GM18867 (cell line): ENCODE measurements at regions not wholly inside any gene's neighbourhood (a gene's known extent, or its start where the extent isn't known, plus 50 kb on each side); places are given as distances from the start of the nearest gene placed in this dataset.
"Not testable (repeated sequence)": the region's sequence is repeated elsewhere in the genome, so short reads cannot be mapped to it uniquely, and the experiment has no call there.

Source experiments
- ATAC-seq: cut with Tn5 transposase; IDR thresholded peaks from one replicate; pipeline ENCODE4 v1.9.1; 2021; ENCODE audit warnings: mild to moderate bottlenecking, moderate library complexity; ENCODE audit not compliant: unreplicated experiment

DNA sequence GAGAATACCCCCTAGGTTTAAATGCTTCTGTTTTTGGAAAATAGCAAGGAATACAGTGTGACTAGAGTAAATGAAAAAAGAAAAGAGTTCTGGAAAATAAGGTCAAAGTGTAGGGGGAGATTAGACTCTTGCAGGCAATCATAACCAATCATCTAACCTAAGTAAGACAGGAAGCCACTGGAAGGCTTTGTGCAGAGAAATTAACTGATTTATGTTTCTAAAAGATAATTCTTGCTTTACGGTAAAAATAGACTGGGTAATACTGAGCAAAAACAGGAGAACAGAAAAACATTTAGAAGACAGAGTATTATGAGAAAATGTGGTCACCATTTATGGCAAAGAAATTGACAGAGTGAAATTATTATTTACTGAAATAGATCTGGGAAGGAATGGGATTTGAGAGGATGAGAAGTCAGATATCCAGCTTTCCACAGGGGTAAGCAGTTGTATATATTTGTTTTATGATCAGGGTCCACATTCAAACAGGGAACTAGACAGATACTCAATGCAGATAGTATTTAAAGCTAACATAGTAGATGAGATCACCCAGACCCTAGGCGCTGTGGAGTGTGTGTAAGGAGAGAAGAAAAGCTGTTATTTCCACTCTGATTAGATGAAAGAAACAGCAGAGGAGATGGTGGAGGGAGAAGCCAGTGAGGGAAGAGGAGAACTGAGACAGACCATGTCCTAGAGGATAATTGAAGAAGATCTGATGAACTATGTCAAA is 1225.3 kb downstream of the CDH11 start:
- no peak for ATAC-seq

GRCh38 chr16:63890723-63891122 is 1231.1 kb downstream of the CDH11 start:
- ATAC-seq, result no peak

- ATAC-seq, result no peak
Observed at GRCh38 chr16:63890081-63890480, 1231.8 kb downstream of the CDH11 start.

DNA sequence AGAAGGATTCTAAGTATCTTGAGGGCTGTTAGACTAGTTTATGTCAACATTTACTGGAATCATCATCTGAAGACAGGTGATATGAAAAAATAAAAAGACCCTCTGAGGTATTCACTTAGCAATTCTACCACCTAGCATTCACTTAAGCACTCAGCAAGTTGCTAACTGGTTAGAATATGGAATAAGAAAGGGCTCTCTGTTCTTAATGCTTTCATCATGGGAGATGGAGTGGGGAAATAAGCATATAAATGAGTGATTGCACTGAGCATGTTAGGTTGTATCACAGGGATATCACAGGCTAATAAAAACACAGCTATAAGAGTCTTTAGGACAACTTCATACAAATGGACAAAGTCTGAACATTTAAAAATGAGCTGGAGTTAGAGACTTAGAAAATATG is 1238.8 kb downstream of the CDH11 start:
- ATAC-seq, result no peak

- no peak for ATAC-seq
Observed at GRCh38 chr16:63882576-63882975, 1239.3 kb downstream of the CDH11 start.

DNA sequence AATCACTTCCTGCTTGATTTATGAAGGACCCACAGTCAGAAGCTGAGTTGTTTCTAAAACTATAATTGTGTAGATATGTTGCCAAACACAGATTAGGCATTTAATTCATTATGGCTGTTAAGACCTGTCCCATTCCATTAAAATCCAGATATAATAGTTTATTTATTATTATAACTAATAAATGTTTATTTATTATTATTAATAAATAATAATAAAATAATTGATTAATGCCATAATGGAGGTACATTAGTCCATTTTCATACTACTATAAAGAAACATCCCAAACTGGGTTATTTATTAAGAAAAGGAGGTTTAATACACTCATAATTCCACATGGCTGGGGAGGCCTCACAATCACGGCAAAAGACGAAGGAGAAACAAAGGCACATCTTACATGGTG is 1240.9 kb downstream of the CDH11 start:
- no peak for ATAC-seq

DNA sequence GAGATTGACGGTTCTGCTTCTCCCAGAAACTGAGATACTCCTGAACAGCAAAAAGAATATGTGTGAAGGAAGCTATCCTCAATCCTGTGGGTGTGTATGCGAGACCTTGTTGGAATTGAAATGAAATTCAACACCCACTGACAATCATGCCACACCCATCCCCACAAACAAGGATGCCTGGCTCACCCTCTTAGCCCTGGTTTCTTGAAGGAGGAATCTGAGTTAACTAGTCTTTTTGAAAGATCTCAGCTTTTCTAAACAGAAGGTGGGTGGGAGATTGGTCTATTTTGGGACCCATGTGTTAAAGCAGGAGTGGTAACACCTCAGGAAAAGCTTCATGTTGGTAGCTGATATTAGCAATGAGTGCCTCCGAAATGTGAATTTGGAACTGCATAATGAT is 1244.5 kb downstream of the CDH11 start:
- no peak for ATAC-seq

GRCh38 chr16:63876103-63876502 is 1245.8 kb downstream of the CDH11 start:
- no peak for ATAC-seq

GRCh38 chr16:63860700-63861099 is 1261.2 kb downstream of the CDH11 start:
- ATAC-seq, result not testable (repeated sequence)

DNA sequence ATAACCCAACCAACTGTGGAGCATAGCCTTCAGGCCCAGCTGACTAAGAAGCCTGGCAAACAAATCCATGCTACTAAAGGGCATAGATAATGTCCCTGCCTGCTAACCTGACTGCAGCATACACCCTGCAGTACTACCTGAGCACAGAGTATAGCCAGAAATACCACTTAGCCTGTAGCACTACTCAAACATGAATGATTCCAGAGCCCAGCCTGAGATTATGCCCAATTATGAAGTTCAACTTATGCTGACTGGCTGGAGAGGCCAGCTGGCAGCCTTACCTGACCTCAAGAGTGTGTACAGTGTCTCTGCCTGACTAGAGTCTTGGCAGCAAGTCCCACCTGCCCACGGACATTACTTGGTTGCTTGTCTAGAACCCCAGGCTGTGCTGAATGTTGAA is 1265.3 kb downstream of the CDH11 start:
- no peak for ATAC-seq

DNA sequence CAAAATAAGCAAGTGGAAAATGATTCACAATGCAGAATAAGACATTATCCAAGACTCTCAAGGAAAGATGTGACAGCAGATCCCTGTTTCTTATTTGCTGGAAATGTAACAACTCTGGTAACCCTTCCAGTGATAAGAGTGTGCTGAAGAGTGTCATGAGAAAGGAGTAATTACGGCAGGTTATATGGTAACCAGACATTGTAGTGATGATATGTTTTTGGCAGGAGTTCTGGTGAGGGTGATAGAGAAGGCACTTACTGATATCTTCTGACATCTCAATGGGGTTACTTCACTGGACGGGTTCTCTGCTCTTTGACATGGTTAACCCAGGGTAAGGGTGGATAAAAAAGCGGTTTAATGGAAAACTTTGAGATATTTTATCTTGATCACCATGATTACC is 1270.9 kb downstream of the CDH11 start:
- ATAC-seq, result no peak

DNA sequence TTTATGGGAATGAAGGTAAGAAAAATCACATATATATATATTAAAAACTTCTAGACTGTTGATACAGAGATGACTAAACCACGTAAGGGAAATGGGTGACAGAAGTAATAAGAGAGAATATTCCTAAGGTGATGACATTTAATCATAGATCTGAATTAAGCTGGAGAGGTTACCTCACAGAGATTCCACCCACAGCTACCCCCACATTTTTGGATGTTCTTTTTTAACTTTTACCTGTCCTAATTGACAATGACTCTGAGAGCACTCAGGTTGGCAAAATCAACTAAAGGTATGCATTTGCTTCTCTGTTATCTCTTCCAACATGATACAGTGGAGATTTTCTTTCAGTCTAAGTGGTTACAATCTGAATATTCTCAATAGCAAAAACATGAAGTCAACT is 1280.6 kb downstream of the CDH11 start:
- ATAC-seq, result no peak

DNA sequence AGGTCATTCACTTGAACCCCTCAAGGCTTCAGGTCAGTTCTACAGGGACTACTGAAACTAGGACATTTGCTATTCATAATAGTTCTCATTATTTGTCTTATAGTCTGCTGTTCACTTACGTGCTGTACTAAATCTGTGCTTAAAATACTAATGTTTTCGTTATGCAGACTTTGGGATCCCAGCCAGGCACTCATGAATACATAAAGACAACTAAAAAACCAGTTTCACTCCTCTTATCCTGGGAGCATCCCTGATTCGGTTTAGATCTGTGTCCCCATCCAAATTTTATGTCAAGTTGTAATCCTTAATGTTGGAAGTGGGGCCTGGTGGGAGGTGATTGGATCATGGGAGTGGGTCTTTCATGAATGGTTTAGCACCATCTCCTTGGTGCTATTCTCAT is 1291.8 kb downstream of the CDH11 start:
- no peak for ATAC-seq

GRCh38 chr16:63822818-63823217 is 1299.0 kb downstream of the CDH11 start:
- ATAC-seq, result no peak

DNA sequence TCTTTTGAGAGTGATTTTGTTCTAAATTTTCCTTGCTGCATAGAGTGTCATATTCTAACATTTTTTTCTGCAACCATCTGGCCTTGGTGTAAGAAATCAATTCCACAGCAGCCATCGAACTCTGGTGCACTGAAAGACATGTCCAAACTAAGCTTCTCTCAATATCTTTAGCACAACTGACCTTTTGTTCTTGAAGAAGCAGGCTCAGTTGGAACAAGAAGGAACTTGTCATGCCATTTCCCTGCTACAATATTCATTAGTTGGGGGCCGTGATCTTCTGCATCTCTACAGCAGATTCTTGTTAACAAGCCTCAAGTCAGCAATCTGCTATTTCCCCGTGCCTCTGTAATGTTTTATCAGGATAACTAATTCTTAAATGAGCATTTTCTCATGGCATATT is 1305.6 kb downstream of the CDH11 start:
- ATAC-seq, result no peak

DNA sequence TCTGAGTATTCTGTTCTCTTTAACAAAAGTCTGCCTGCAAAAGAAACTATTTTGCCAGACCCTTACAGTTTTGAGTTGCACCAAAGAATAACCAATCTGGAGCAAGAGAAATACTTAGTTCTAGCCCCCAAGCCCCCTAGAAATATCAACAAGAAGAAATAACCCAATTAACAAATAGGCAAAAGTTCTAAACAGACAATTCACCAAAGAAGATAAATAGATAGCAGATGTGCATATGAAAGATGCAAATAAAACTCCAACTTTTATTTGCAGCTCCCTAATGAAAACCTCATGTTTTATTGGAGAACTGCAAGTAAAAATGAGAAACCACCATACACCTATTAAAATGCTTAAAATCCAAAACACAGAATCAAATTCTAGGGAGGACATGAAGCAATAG is 1308.0 kb downstream of the CDH11 start:
- ATAC-seq, result no peak

DNA sequence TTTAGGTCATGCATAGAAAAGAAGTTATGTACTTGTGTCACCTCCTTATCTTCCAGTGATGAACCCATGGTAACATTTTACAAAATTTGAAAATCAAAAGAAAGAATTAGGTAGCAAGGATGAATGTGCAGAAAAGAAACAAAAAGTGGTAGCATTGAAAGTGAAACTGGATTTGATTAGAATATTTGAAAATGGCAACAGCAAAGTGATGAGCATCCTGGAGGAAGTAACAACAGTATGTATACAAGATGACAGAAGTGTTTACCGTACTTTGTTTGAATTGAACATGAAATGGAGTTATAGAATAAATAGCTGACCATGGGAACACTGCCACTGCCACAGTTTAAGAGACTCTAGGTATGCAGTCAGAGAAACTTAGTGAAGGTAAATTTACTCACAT is 1313.1 kb downstream of the CDH11 start:
- no peak for ATAC-seq

DNA sequence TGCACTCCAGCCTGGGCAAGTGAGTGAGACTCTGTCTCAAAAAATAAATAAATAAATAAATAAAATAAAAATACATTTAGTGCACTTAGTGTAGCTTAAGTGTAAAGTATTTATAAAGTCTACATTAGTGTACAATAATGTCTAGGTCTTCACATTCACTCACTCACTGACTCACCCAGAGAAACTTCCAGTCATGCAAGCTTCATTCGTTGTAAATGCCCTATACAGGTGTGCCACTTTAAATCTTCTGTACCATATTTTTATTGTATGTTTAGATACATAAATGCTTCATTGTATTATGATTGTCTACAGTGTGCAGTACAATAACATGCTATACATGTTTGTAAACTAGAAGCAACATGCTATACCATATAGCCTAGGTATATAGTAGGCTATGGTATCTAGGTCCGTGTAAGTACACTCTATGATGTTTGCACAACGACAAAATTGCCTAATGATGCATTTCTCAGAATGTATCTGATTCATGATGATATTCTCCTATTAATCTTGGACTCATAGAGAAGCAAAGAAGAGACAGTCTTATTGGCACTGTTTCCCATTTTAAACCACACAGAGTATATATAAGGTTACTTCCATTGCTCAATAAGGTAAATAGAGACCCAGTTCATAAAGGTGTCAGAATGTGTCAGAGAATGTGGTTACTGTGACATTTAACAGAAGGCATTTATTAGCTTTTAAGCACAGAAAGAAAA is 1314.9 kb downstream of the CDH11 start:
- no peak for ATAC-seq

GRCh38 chr16:63804126-63804525 is 1317.7 kb downstream of the CDH11 start:
- no peak for ATAC-seq

GRCh38 chr16:63789603-63790002 is 1332.3 kb downstream of the CDH11 start:
- no peak for ATAC-seq

DNA sequence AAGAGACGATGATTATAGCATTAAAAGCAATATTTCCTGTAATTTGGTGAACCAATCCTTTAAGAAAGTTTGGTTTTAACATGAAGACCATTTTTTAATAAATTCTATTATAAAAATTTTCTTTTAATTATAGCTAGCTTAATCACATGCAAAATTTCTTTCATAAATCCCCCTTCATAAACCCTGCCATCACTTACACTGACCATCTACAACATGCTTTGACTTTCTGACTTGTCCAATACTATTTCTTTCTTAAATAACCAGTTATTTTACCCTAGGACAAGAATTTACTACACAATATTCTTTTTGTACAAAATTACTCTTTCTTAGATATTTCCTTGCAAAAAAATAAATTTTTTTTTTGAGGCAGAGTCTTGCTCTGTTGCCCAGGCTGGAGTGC is 1334.8 kb downstream of the CDH11 start:
- ATAC-seq, result no peak

DNA sequence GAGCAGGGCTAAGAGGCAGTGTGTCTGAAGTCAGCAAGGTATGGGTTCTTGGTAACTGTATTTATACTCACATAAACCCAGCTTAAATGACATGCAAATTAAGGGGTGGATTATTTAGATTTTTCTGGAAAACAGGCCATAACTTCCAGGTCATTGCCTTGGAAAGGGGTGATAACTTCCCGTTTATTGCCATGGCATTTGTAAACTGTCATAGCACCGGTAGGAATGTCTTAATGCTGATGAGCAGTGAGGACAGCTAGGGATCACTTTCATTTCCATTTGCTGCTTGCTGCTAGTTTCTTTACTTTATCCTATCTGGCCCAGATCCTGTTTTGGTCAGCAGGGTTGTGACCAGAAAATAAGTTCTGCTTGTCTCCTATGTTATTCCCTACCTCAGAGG is 1336.7 kb downstream of the CDH11 start:
- ATAC-seq, result no peak

DNA sequence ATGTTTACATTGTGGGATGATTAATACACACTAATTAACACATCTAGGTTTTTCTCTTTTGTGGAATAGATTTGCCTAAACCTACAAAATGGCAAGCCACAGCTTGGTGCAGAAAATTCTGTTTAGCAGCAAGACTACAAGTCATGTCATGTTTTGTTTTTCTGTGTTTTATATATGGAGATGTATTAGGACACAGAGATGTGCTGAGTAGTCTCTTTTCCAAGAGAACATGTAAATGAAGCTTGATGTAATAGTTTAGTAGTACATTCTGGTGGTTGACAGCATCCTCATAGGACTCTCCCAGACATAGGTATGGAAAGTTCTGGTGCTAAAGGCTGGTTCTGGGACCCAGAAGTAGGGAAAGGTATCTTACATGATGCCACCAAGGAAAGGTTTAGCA is 1345.4 kb downstream of the CDH11 start:
- no peak for ATAC-seq
